ENCODE measurements at regions not wholly inside any gene's neighbourhood (a gene's known extent, or its start where the extent isn't known, plus 50 kb on each side); places are given as distances from the start of the nearest gene placed in this dataset.
"Not testable (repeated sequence)": the region's sequence is repeated elsewhere in the genome, so short reads cannot be mapped to it uniquely, and the experiment has no call there.

- H2AFZ ChIP-seq (ENCODE audit: low read depth, low read length), result no peak overlapping the region
- H3K36me3 ChIP-seq (ENCODE audit: control insufficient read depth in 1 of 2, insufficient read depth in 2 of 2, low read depth in 1 of 2, low read length in 2 of 2), result no peaks in the 10 kb centered on the region
- no peak overlapping the region for H2BK120ac ChIP-seq (ENCODE audit: low read depth, low read length)
- H3K9me3 ChIP-seq (ENCODE audit: control insufficient read depth, low read length), result peaks cover 9% of the 10 kb centered on the region
- H3K27ac ChIP-seq (ENCODE audit: low read length, poor library complexity, severe bottlenecking), result no peak overlapping the region
- H4K91ac ChIP-seq (ENCODE audit: low read length), result no peak overlapping the region
- no peaks in the 10 kb centered on the region for H3K27me3 ChIP-seq (ENCODE audit: control insufficient read depth in 1 of 2, insufficient read depth in 1 of 2, low read length in 2 of 2)
- no peak overlapping the region for H3K4ac ChIP-seq (ENCODE audit: low read depth in 1 of 2, low read length in 2 of 2)
- no peak overlapping the region for H3K4me2 ChIP-seq (ENCODE audit: low read length, poor library complexity, severe bottlenecking)
- no peak overlapping the region for H2BK15ac ChIP-seq (ENCODE audit: low read depth, poor library complexity, severe bottlenecking)
- no peak overlapping the region for H2BK5ac ChIP-seq (ENCODE audit: low read depth, low read length, poor library complexity, severe bottlenecking)
- no peaks in the 10 kb centered on the region for H3K79me1 ChIP-seq (replicated peaks; ENCODE audit: low read length, poor library complexity, severe bottlenecking)
- H3K4me3 ChIP-seq (ENCODE audit: insufficient read depth in 1 of 2, low read depth in 1 of 2, low read length in 2 of 2), result no peak overlapping the region
- no peak overlapping the region for H3K9ac ChIP-seq (ENCODE audit: low read length)
- no peak overlapping the region for H4K8ac ChIP-seq (ENCODE audit: low read length)
- H3K23ac ChIP-seq (ENCODE audit: low read length in 2 of 2), result no peak overlapping the region
- no peak overlapping the region for H3K14ac ChIP-seq (ENCODE audit: low read length in 2 of 2)
- H2AK5ac ChIP-seq (ENCODE audit: low read length, severe bottlenecking), result no peak overlapping the region
- H2BK12ac ChIP-seq (ENCODE audit: low read length in 2 of 2), result no peak overlapping the region
- H3K18ac ChIP-seq (ENCODE audit: low read depth in 1 of 2, low read length in 2 of 2), result no peak overlapping the region
- DNase-seq, result no peak
- no peaks in the 10 kb centered on the region for H3K4me1 ChIP-seq (ENCODE audit: control insufficient read depth, insufficient read depth, low read depth, low read length)
- WGBS, result 100% methylated on average over 1 of the region's 2 CpGs
Measured at GRCh38 chrX:7603387-7603786, 239.6 kb upstream of the VCX start.

GRCh38 chrX:7596822-7597221 is 246.1 kb upstream of the VCX start:
- H3K9me3 ChIP-seq (ENCODE audit: control insufficient read depth, low read length), result peaks cover 4% of the 10 kb centered on the region
- H3K27me3 ChIP-seq (ENCODE audit: control insufficient read depth in 1 of 2, insufficient read depth in 1 of 2, low read length in 2 of 2), result no peaks in the 10 kb centered on the region
- no peak overlapping the region for H3K4me3 ChIP-seq (ENCODE audit: insufficient read depth in 1 of 2, low read depth in 1 of 2, low read length in 2 of 2)
- H3K23ac ChIP-seq (ENCODE audit: low read length in 2 of 2), result no peak overlapping the region
- 86% methylated on average over 1 of the region's 2 CpGs for WGBS
- no peak overlapping the region for H2AFZ ChIP-seq (ENCODE audit: low read depth, low read length)
- H3K9ac ChIP-seq (ENCODE audit: low read length), result no peak overlapping the region
- no peak overlapping the region for H3K4me2 ChIP-seq (ENCODE audit: low read length, poor library complexity, severe bottlenecking)
- H2BK5ac ChIP-seq (ENCODE audit: low read depth, low read length, poor library complexity, severe bottlenecking), result no peak overlapping the region
- no peak overlapping the region for H2BK120ac ChIP-seq (ENCODE audit: low read depth, low read length)
- no peaks in the 10 kb centered on the region for H3K4me1 ChIP-seq (ENCODE audit: control insufficient read depth, insufficient read depth, low read depth, low read length)
- no peak overlapping the region for H2AK5ac ChIP-seq (ENCODE audit: low read length, severe bottlenecking)
- no peak overlapping the region for H3K18ac ChIP-seq (ENCODE audit: low read depth in 1 of 2, low read length in 2 of 2)
- H2BK15ac ChIP-seq (ENCODE audit: low read depth, poor library complexity, severe bottlenecking), result no peak overlapping the region
- H4K8ac ChIP-seq (ENCODE audit: low read length), result no peak overlapping the region
- H2BK12ac ChIP-seq (ENCODE audit: low read length in 2 of 2), result no peak overlapping the region
- no peak overlapping the region for H3K14ac ChIP-seq (ENCODE audit: low read length in 2 of 2)
- no peaks in the 10 kb centered on the region for H3K36me3 ChIP-seq (ENCODE audit: control insufficient read depth in 1 of 2, insufficient read depth in 2 of 2, low read depth in 1 of 2, low read length in 2 of 2)
- H3K79me1 ChIP-seq (replicated peaks; ENCODE audit: low read length, poor library complexity, severe bottlenecking), result no peaks in the 10 kb centered on the region
- H3K4ac ChIP-seq (ENCODE audit: low read depth in 1 of 2, low read length in 2 of 2), result no peak overlapping the region
- H3K27ac ChIP-seq (ENCODE audit: low read length, poor library complexity, severe bottlenecking), result no peak overlapping the region
- DNase-seq, result no peak
- no peak overlapping the region for H4K91ac ChIP-seq (ENCODE audit: low read length)

GRCh38 chrX:7593370-7593769 is 249.6 kb upstream of the VCX start:
- H3K4me1 ChIP-seq (ENCODE audit: control insufficient read depth, insufficient read depth, low read depth, low read length); H3K4ac ChIP-seq (ENCODE audit: low read depth in 1 of 2, low read length in 2 of 2); H3K4me2 ChIP-seq (ENCODE audit: low read length, poor library complexity, severe bottlenecking); H2AK5ac ChIP-seq (ENCODE audit: low read length, severe bottlenecking); H3K79me1 ChIP-seq (replicated peaks; ENCODE audit: low read length, poor library complexity, severe bottlenecking); H2BK5ac ChIP-seq (ENCODE audit: low read depth, low read length, poor library complexity, severe bottlenecking); H3K9ac ChIP-seq (ENCODE audit: low read length); H3K18ac ChIP-seq (ENCODE audit: low read depth in 1 of 2, low read length in 2 of 2); DNase-seq; H2BK15ac ChIP-seq (ENCODE audit: low read depth, poor library complexity, severe bottlenecking); H3K14ac ChIP-seq (ENCODE audit: low read length in 2 of 2); H3K27ac ChIP-seq (ENCODE audit: low read length, poor library complexity, severe bottlenecking); H3K4me3 ChIP-seq (ENCODE audit: insufficient read depth in 1 of 2, low read depth in 1 of 2, low read length in 2 of 2); H3K23ac ChIP-seq (ENCODE audit: low read length in 2 of 2); H4K8ac ChIP-seq (ENCODE audit: low read length); H2BK120ac ChIP-seq (ENCODE audit: low read depth, low read length); H4K91ac ChIP-seq (ENCODE audit: low read length); H3K36me3 ChIP-seq (ENCODE audit: control insufficient read depth in 1 of 2, insufficient read depth in 2 of 2, low read depth in 1 of 2, low read length in 2 of 2); H3K27me3 ChIP-seq (ENCODE audit: control insufficient read depth in 1 of 2, insufficient read depth in 1 of 2, low read length in 2 of 2); H2AFZ ChIP-seq (ENCODE audit: low read depth, low read length); H2BK12ac ChIP-seq (ENCODE audit: low read length in 2 of 2); H3K9me3 ChIP-seq (ENCODE audit: control insufficient read depth, low read length): not testable (repeated sequence)
- WGBS, result 88% methylated on average over 22 of the region's 28 CpGs

- DNase-seq, result peak; percentile 9
- H3K4ac ChIP-seq (ENCODE audit: low read depth in 1 of 2, low read length in 2 of 2), result no peak overlapping the region
- H3K4me2 ChIP-seq (ENCODE audit: low read length, poor library complexity, severe bottlenecking), result no peak overlapping the region
- no peaks in the 10 kb centered on the region for H3K79me1 ChIP-seq (replicated peaks; ENCODE audit: low read length, poor library complexity, severe bottlenecking)
- H3K9me3 ChIP-seq (ENCODE audit: control insufficient read depth, low read length), result no peaks in the 10 kb centered on the region
- no peak overlapping the region for H2BK12ac ChIP-seq (ENCODE audit: low read length in 2 of 2)
- no peak overlapping the region for H2BK5ac ChIP-seq (ENCODE audit: low read depth, low read length, poor library complexity, severe bottlenecking)
- no peak overlapping the region for H3K27ac ChIP-seq (ENCODE audit: low read length, poor library complexity, severe bottlenecking)
- no peak overlapping the region for H2AFZ ChIP-seq (ENCODE audit: low read depth, low read length)
- no peaks in the 10 kb centered on the region for H3K27me3 ChIP-seq (ENCODE audit: control insufficient read depth in 1 of 2, insufficient read depth in 1 of 2, low read length in 2 of 2)
- no CpG with 5 or more reads among the region's 2 CpGs for WGBS
- no peak overlapping the region for H3K9ac ChIP-seq (ENCODE audit: low read length)
- no peaks in the 10 kb centered on the region for H3K4me1 ChIP-seq (ENCODE audit: control insufficient read depth, insufficient read depth, low read depth, low read length)
- H3K23ac ChIP-seq (ENCODE audit: low read length in 2 of 2), result no peak overlapping the region
- no peak overlapping the region for H3K18ac ChIP-seq (ENCODE audit: low read depth in 1 of 2, low read length in 2 of 2)
- H2BK15ac ChIP-seq (ENCODE audit: low read depth, poor library complexity, severe bottlenecking), result no peak overlapping the region
- no peaks in the 10 kb centered on the region for H3K36me3 ChIP-seq (ENCODE audit: control insufficient read depth in 1 of 2, insufficient read depth in 2 of 2, low read depth in 1 of 2, low read length in 2 of 2)
- no peak overlapping the region for H3K4me3 ChIP-seq (ENCODE audit: insufficient read depth in 1 of 2, low read depth in 1 of 2, low read length in 2 of 2)
- no peak overlapping the region for H3K14ac ChIP-seq (ENCODE audit: low read length in 2 of 2)
- H2AK5ac ChIP-seq (ENCODE audit: low read length, severe bottlenecking), result no peak overlapping the region
- no peak overlapping the region for H4K91ac ChIP-seq (ENCODE audit: low read length)
- no peak overlapping the region for H4K8ac ChIP-seq (ENCODE audit: low read length)
- H2BK120ac ChIP-seq (ENCODE audit: low read depth, low read length), result no peak overlapping the region
Measured at GRCh38 chrX:7586126-7586525, 256.8 kb upstream of the VCX start.

All from mesenchymal stem cell (in vitro differentiated cells and primary cell).